SK-N-SH treated with all-trans-retinoic acid at 6 μM for 48 hours (cell line): ENCODE measurements at regions not wholly inside any gene's neighbourhood (a gene's known extent, or its start where the extent isn't known, plus 50 kb on each side); places are given as distances from the start of the nearest gene placed in this dataset.

ENCODE experiments used
- ESRRG ChIP-seq: fragments of 250-450 bp; sonication (Bioruptor Pico); IDR thresholded peaks from 2 replicates; pipeline ENCODE4 v1.6.1; 2021; ENCODE audit warnings: mild to moderate bottlenecking
- PATZ1 ChIP-seq: fragments of 250-450 bp; sonication (Bioruptor Pico); IDR thresholded peaks from 2 replicates; pipeline ENCODE4 v1.8.0; 2020; ENCODE audit warnings: mild to moderate bottlenecking, moderate library complexity, borderline replicate concordance
- POU6F1 ChIP-seq: fragments of 250-450 bp; sonication (Bioruptor Pico); IDR thresholded peaks from 2 replicates; pipeline ENCODE4 v1.8.0; 2021; ENCODE audit warnings: low read depth, mild to moderate bottlenecking, moderate library complexity, borderline replicate concordance
- RARB ChIP-seq: fragments of 250-450 bp; sonication (Bioruptor Pico); IDR thresholded peaks from 2 replicates; pipeline ENCODE4 v1.8.0; 2021; ENCODE audit warnings: mild to moderate bottlenecking, moderate library complexity
- ZFP3 ChIP-seq: fragments of 250-450 bp; sonication (Bioruptor Pico); IDR thresholded peaks from 2 replicates; pipeline ENCODE4 v1.5.0; 2020; ENCODE audit warnings: mild to moderate bottlenecking, moderate library complexity
- ZFP30 ChIP-seq: fragments of 450-650 bp; formaldehyde crosslinking; IDR thresholded peaks from 2 replicates; pipeline ENCODE4 v1.5.0; 2022; ENCODE audit warnings: mild to moderate bottlenecking, moderate library complexity
- ZNF70 ChIP-seq: fragments of 450-650 bp; formaldehyde crosslinking; IDR thresholded peaks from 2 replicates; pipeline ENCODE4 v1.5.0; 2020; ENCODE audit warnings: mild to moderate bottlenecking, moderate library complexity

GRCh38 chr3:187964760-187965159 is 189.2 kb upstream of the LPP start:
- no peak for TF ChIP-seq RARB (CRISPR knock-in tag)
- TF ChIP-seq ZFP3 (CRISPR knock-in tag): no peak
- no peak for TF ChIP-seq ESRRG (CRISPR knock-in tag)
- TF ChIP-seq ZNF70: no peak
- no peak for TF ChIP-seq ZFP30 (CRISPR knock-in tag)
- no peak for TF ChIP-seq POU6F1 (CRISPR knock-in tag)
- TF ChIP-seq PATZ1 (CRISPR knock-in tag): no peak
